DND-41 (cell line): ENCODE measurements at regions not wholly inside any gene's neighbourhood (a gene's known extent, or its start where the extent isn't known, plus 50 kb on each side); places are given as distances from the start of the nearest gene placed in this dataset.

Experiments
- EZH2 ChIP-seq: IDR thresholded peaks from 3 replicates; pipeline ENCODE4 v1.6.1; 2012; ENCODE audit warnings: borderline replicate concordance, low read depth, mild to moderate bottlenecking, moderate library complexity, low read length, inconsistent platforms; ENCODE audit not compliant: severe bottlenecking
- TF ChIP-seq, protein P1 (sequence below): IDR thresholded peaks from 2 replicates; pipeline ENCODE4 v1.5.1; 2012; ENCODE audit warnings: borderline replicate concordance, low read length, moderate library complexity, mild to moderate bottlenecking; ENCODE audit not compliant: poor library complexity, severe bottlenecking; ENCODE audit errors: extremely low read depth

DNA sequence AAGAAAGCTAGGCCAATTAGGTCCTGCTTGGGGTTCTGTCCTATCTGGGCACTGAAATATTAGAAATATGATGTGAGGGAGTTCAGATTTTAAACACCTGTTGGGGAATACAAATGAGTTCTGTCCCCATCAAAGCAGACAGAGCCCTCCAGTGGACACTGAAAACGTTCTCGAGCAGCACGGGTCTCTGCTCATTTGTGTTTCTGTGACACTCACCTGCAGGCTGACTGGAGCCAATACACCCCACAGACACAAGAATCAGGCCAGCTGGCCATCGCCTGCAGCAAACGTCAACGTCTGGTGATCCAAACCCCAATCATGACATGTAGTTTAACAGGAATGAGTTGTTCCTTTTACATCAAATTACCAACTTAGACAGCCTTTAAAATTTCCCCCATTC, 493.4 kb upstream of the TMEM132C start:
- TF ChIP-seq, protein P1, sequence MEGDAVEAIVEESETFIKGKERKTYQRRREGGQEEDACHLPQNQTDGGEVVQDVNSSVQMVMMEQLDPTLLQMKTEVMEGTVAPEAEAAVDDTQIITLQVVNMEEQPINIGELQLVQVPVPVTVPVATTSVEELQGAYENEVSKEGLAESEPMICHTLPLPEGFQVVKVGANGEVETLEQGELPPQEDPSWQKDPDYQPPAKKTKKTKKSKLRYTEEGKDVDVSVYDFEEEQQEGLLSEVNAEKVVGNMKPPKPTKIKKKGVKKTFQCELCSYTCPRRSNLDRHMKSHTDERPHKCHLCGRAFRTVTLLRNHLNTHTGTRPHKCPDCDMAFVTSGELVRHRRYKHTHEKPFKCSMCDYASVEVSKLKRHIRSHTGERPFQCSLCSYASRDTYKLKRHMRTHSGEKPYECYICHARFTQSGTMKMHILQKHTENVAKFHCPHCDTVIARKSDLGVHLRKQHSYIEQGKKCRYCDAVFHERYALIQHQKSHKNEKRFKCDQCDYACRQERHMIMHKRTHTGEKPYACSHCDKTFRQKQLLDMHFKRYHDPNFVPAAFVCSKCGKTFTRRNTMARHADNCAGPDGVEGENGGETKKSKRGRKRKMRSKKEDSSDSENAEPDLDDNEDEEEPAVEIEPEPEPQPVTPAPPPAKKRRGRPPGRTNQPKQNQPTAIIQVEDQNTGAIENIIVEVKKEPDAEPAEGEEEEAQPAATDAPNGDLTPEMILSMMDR: no peak
- TF ChIP-seq EZH2: no peak
